ENCODE measurements at regions not wholly inside any gene's neighbourhood (a gene's known extent, or its start where the extent isn't known, plus 50 kb on each side); places are given as distances from the start of the nearest gene placed in this dataset.

DNA sequence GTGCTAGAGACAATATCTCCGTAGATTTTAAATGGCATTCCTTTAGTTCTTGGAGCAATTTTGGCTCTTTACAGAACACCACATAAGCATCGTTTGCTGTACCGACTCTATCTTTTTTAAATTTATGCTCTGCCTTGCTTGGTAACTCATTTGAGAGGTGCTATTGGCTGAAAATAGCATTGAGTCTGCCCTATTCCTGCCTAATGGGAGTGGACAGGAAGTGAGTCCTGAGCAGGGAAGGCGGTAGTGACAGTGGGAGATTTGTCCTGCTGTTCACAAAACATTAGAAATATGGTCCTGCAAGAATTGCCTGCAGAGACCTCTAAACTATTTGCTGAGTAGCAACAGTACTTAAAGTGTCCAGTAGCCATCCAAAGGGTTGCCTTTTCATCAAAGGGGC lies 115.2 kb upstream of the IFNE start:
- H2AFZ ChIP-seq (ENCODE audit: control insufficient read depth, low read length) = no peak overlapping the region
- no peak overlapping the region for H3K27ac ChIP-seq (ENCODE audit: control insufficient read depth, insufficient read depth, low read length)

GRCh38 chr9:21598749-21599148 lies 116.6 kb upstream of the IFNE start:
- no peak overlapping the region for H3K4me3 ChIP-seq (ENCODE audit: control insufficient read depth in 2 of 3, extremely low read depth in 1 of 3, insufficient read depth in 2 of 3, low read depth in 1 of 3, low read length in 3 of 3)
- no peaks in the 10 kb centered on the region for H3K79me2 ChIP-seq (ENCODE audit: control insufficient read depth, insufficient read depth, low read length)
- no peaks in the 10 kb centered on the region for H3K9me3 ChIP-seq (ENCODE audit: control insufficient read depth, low read depth, low read length)
- H2AFZ ChIP-seq (ENCODE audit: control insufficient read depth, low read length) = no peak overlapping the region
- no peaks in the 10 kb centered on the region for H3K4me1 ChIP-seq (ENCODE audit: control insufficient read depth, extremely low read depth, insufficient read depth, low read length)
- DNase-seq (ENCODE audit: low read depth, low spot score) = no peak
- H3K9ac ChIP-seq (ENCODE audit: control insufficient read depth, extremely low read depth, insufficient read depth, low read length) = no peak overlapping the region
- no peaks in the 10 kb centered on the region for H3K36me3 ChIP-seq (ENCODE audit: control insufficient read depth in 2 of 2, extremely low read depth in 1 of 2, insufficient read depth in 2 of 2, low read length in 2 of 2)
- dilution Hi-C loops (cut with MboI; ENCODE audit: extremely low pct_ligation_motif_present, low sequenced_read_pairs) = no loop called here
- no peak overlapping the region for H3K27ac ChIP-seq (ENCODE audit: control insufficient read depth, insufficient read depth, low read length)
- H3K9me1 ChIP-seq (ENCODE audit: control insufficient read depth, extremely low read depth, insufficient read depth, low read length) = no peaks in the 10 kb centered on the region
- H4K20me1 ChIP-seq (ENCODE audit: control insufficient read depth, extremely low read depth, insufficient read depth, low read length) = no peaks in the 10 kb centered on the region
- H3K27me3 ChIP-seq (ENCODE audit: control insufficient read depth, extremely low read depth, insufficient read depth, low read length) = no peaks in the 10 kb centered on the region
- H3K4me2 ChIP-seq (ENCODE audit: control insufficient read depth, extremely low read depth, insufficient read depth, low read depth, low read length) = no peak overlapping the region
- no peak for FAIRE-seq
- TF ChIP-seq, protein P1, sequence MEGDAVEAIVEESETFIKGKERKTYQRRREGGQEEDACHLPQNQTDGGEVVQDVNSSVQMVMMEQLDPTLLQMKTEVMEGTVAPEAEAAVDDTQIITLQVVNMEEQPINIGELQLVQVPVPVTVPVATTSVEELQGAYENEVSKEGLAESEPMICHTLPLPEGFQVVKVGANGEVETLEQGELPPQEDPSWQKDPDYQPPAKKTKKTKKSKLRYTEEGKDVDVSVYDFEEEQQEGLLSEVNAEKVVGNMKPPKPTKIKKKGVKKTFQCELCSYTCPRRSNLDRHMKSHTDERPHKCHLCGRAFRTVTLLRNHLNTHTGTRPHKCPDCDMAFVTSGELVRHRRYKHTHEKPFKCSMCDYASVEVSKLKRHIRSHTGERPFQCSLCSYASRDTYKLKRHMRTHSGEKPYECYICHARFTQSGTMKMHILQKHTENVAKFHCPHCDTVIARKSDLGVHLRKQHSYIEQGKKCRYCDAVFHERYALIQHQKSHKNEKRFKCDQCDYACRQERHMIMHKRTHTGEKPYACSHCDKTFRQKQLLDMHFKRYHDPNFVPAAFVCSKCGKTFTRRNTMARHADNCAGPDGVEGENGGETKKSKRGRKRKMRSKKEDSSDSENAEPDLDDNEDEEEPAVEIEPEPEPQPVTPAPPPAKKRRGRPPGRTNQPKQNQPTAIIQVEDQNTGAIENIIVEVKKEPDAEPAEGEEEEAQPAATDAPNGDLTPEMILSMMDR (optimal IDR thresholded peaks at IDR 0.05 in 1 of 3, IDR thresholded peaks at IDR 0.05 in 1 of 3, conservative IDR thresholded peaks at IDR 0.05 in 1 of 3; ENCODE audit: extremely low read depth in 1 of 3, insufficient read depth in 2 of 3, low read length in 3 of 3) = no peak
- TF ChIP-seq EZH2 (IDR thresholded peaks at IDR 0.05; ENCODE audit: low read length) = no peak

More for the DNA sequence above, 115.2 kb upstream of the IFNE start:
- Histone ChIP-seq H3K36me3 (ENCODE audit: control insufficient read depth in 2 of 2, extremely low read depth in 1 of 2, insufficient read depth in 2 of 2, low read length in 2 of 2) (no peaks in the 10 kb centered on the region), H3K4me3 (ENCODE audit: control insufficient read depth in 2 of 3, extremely low read depth in 1 of 3, insufficient read depth in 2 of 3, low read depth in 1 of 3, low read length in 3 of 3) (no peak overlapping the region), H3K4me2 (ENCODE audit: control insufficient read depth, extremely low read depth, insufficient read depth, low read depth, low read length) (no peak overlapping the region), H3K4me1 (ENCODE audit: control insufficient read depth, extremely low read depth, insufficient read depth, low read length) (peaks cover 4% of the 10 kb centered on the region), H4K20me1 (ENCODE audit: control insufficient read depth, extremely low read depth, insufficient read depth, low read length) (no peaks in the 10 kb centered on the region), H3K27me3 (ENCODE audit: control insufficient read depth, extremely low read depth, insufficient read depth, low read length) (no peaks in the 10 kb centered on the region), H3K9me1 (ENCODE audit: control insufficient read depth, extremely low read depth, insufficient read depth, low read length) (no peaks in the 10 kb centered on the region), H3K9me3 (ENCODE audit: control insufficient read depth, low read depth, low read length) (no peaks in the 10 kb centered on the region), H3K79me2 (ENCODE audit: control insufficient read depth, insufficient read depth, low read length) (no peaks in the 10 kb centered on the region), H3K9ac (ENCODE audit: control insufficient read depth, extremely low read depth, insufficient read depth, low read length) (no peak overlapping the region)
- FAIRE-seq (no peak), DNase-seq (ENCODE audit: low read depth, low spot score) (no peak)
- dilution Hi-C loops (cut with MboI; ENCODE audit: extremely low pct_ligation_motif_present, low sequenced_read_pairs) = no loop called here
- TF ChIP-seq EZH2 (IDR thresholded peaks at IDR 0.05; ENCODE audit: low read length) = no peak
- TF ChIP-seq, protein P1 (optimal IDR thresholded peaks at IDR 0.05 in 1 of 3, IDR thresholded peaks at IDR 0.05 in 1 of 3, conservative IDR thresholded peaks at IDR 0.05 in 1 of 3; ENCODE audit: extremely low read depth in 1 of 3, insufficient read depth in 2 of 3, low read length in 3 of 3) = no peak
